GM12878 (cell line): ENCODE measurements at regions not wholly inside any gene's neighbourhood (a gene's known extent, or its start where the extent isn't known, plus 50 kb on each side); places are given as distances from the start of the nearest gene placed in this dataset.

ENCODE experiments used
- ATAC-seq: fragments of 200-7000 bp; cut with Tn5 transposase; 3 replicates; pipeline ENCODE4 v1.9.1; 2020; ENCODE audit warnings: mild to moderate bottlenecking, moderate library complexity
- BruUV-seq: library from RNA; stranded (reverse); fragments of 400-500 nt; replicated peaks from 2 replicates; lab custom pipeline; 2021; lab: Mats Ljungman, UMichigan
- CTCF ChIA-PET: fragments of 300-600 bp; sonication (Branson Sonifier 250); formaldehyde crosslinking; extraction: SDS; loops from one replicate; lab custom pipeline; 2021; ENCODE audit warnings: inconsistent platforms; lab: Yijun Ruan, JAX
- POLR2A ChIA-PET: fragments of 350-600 bp; formaldehyde crosslinking; extraction: SDS; loops from one replicate; lab custom pipeline; 2021; ENCODE audit warnings: inconsistent platforms; lab: Charles Lee
- RAD21 ChIA-PET: fragments of 300-600 bp; sonication (Branson Sonifier 250); formaldehyde crosslinking; loops from one replicate; lab custom pipeline; 2023; ENCODE audit warnings: antibody characterized with exemption; ENCODE audit not compliant: unreplicated experiment; lab: Charles Lee
- SMC1A ChIA-PET: fragments of 300-600 bp; sonication (Branson Sonifier 250); formaldehyde crosslinking; loops from one replicate; lab custom pipeline; 2023; ENCODE audit not compliant: unreplicated experiment, uncharacterized antibody; lab: Charles Lee
- DNase-seq: peaks from one replicate; pipeline ENCODE4 v3.0.0-alpha.2; 2011; ENCODE audit warnings: low read depth, low spot score
- FAIRE-seq: peaks from 3 replicates; lab custom pipeline; 2011; peaks lifted over from hg19 to GRCh38; lab: Jason Lieb, UNC
- H2AFZ ChIP-seq: 2 replicates; pipeline ENCODE4 v1.6.0; 2011; ENCODE audit warnings: low read depth, low read length, control low read depth; ENCODE audit not compliant: control insufficient read depth
- H3K27ac ChIP-seq: 2 replicates; pipeline ENCODE4 v1.5.1; 2011; ENCODE audit warnings: control low read depth; ENCODE audit not compliant: control insufficient read depth, insufficient read depth
- H3K27me3 ChIP-seq, 2 experiments: replicated peaks in 1 of 2; 2 replicates each; pipeline versions ENCODE4 v1.6.0 to v1.6.1; 2011; ENCODE audit warnings: low read length in 1 of 2; ENCODE audit not compliant: control insufficient read depth in 2 of 2, insufficient read depth in 2 of 2
- H3K36me3 ChIP-seq, 2 experiments: 2 replicates each; pipeline ENCODE4 v1.5.1; 2011; ENCODE audit warnings: low read length in 1 of 2; ENCODE audit not compliant: control insufficient read depth in 2 of 2, insufficient read depth in 2 of 2
- H3K4me1 ChIP-seq: 2 replicates; pipeline ENCODE4 v1.6.1; 2011; ENCODE audit warnings: mild to moderate bottlenecking, low read length, moderate library complexity, mixed read lengths; ENCODE audit not compliant: control insufficient read depth, insufficient read depth
- H3K4me2 ChIP-seq: 2 replicates; pipeline ENCODE4 v1.6.0; 2011; ENCODE audit warnings: control low read depth; ENCODE audit not compliant: control insufficient read depth, insufficient read depth
- H3K4me3 ChIP-seq: fragments of 200-600 bp; sonication (generic); 2 replicates; pipeline ENCODE4 v1.5.1; 2016
- H3K79me2 ChIP-seq: 2 replicates; pipeline ENCODE4 v1.6.0; 2011; ENCODE audit warnings: low read length; ENCODE audit not compliant: control insufficient read depth, insufficient read depth
- H3K9ac ChIP-seq: 2 replicates; pipeline ENCODE4 v1.8.0; 2011; ENCODE audit warnings: low read length, control low read depth, mixed read lengths; ENCODE audit not compliant: control insufficient read depth, insufficient read depth
- H3K9me3 ChIP-seq: replicated peaks from 3 replicates; pipeline ENCODE4 v1.5.1; 2011; ENCODE audit warnings: mild to moderate bottlenecking, low read length; ENCODE audit not compliant: control insufficient read depth, insufficient read depth
- H4K20me1 ChIP-seq: 2 replicates; pipeline ENCODE4 v1.6.0; 2011; ENCODE audit not compliant: control insufficient read depth, insufficient read depth
- ATF3 ChIP-seq: IDR thresholded peaks from 2 replicates; pipeline ENCODE4 v1.6.1; 2011; ENCODE audit warnings: low read depth, mild to moderate bottlenecking, low read length, moderate library complexity, borderline replicate concordance; ENCODE audit errors: extremely low read depth
- BACH1 ChIP-seq: fragments of 450-650 bp; IDR thresholded peaks from 2 replicates; pipeline ENCODE4 v1.6.1; 2017; ENCODE audit warnings: mild to moderate bottlenecking, borderline replicate concordance
- EED ChIP-seq: sonication (generic); IDR thresholded peaks from 2 replicates; pipeline ENCODE4 v1.6.1; 2016; ENCODE audit warnings: antibody characterized with exemption, low read depth
- HCFC1 ChIP-seq: fragments of 150-350 bp; IDR thresholded peaks from 2 replicates; pipeline ENCODE4 v1.6.1; 2014; ENCODE audit warnings: low read length
- KDM1A ChIP-seq: fragments of 200-600 bp; sonication (generic); IDR thresholded peaks from 2 replicates; pipeline ENCODE4 v1.6.1; 2016; ENCODE audit warnings: borderline replicate concordance
- MYB ChIP-seq: fragments of 150-350 bp; IDR thresholded peaks from 2 replicates; pipeline ENCODE4 v1.6.1; 2014; ENCODE audit warnings: mild to moderate bottlenecking, low read depth, low read length, borderline replicate concordance
- NBN ChIP-seq: fragments of 450-650 bp; IDR thresholded peaks from 2 replicates; pipeline ENCODE4 v1.6.1; 2016
- SMC3 ChIP-seq: IDR thresholded peaks from 2 replicates; pipeline ENCODE4 v1.6.1; 2011; ENCODE audit warnings: low read length, improper control_type of control experiment, borderline replicate concordance
- TAF1 ChIP-seq: IDR thresholded peaks from 2 replicates; pipeline ENCODE4 v1.6.1; 2011; ENCODE audit warnings: mild to moderate bottlenecking, low read depth, low read length, borderline replicate concordance
- TARDBP ChIP-seq: IDR thresholded peaks from 2 replicates; pipeline ENCODE4 v1.6.1; 2016; ENCODE audit warnings: borderline replicate concordance
- TCF12 ChIP-seq: IDR thresholded peaks from 2 replicates; pipeline ENCODE4 v1.6.1; 2011; ENCODE audit warnings: low read depth, mild to moderate bottlenecking, low read length
- ZNF217 ChIP-seq: fragments of 450-650 bp; IDR thresholded peaks from 2 replicates; pipeline ENCODE4 v1.6.1; 2017; ENCODE audit warnings: antibody characterized with exemption, mild to moderate bottlenecking
- ZNF592 ChIP-seq: fragments of 450-650 bp; IDR thresholded peaks from 2 replicates; pipeline ENCODE4 v1.6.1; 2017; ENCODE audit warnings: mild to moderate bottlenecking, moderate library complexity
- ZZZ3 ChIP-seq: IDR thresholded peaks from 2 replicates; pipeline ENCODE4 v1.6.1; 2011; ENCODE audit warnings: low read depth; ENCODE audit not compliant: control insufficient read depth, insufficient read length
- in situ Hi-C: fragments of 300-500 bp; cut with MboI; formaldehyde crosslinking; loops from 9 replicates; pipeline ENCODE4 v1.14.3; 2018; ENCODE audit warnings: mixed read lengths
- intact Hi-C: fragments of 100-400 bp; cut with micrococcal nuclease; formaldehyde crosslinking; loops from one replicate; pipeline ENCODE4 v1.14.2; 2022; ENCODE audit not compliant: unreplicated experiment
- TF ChIP-seq, protein P1 (sequence below): fragments of 450-650 bp; IDR thresholded peaks from 2 replicates; pipeline ENCODE4 v1.6.1; 2016; ENCODE audit warnings: mild to moderate bottlenecking

- no TSS peak for BruUV-seq
- POLR2A ChIA-PET: no interaction called here
These were observed 124.2 kb downstream of the CCDC34 start for GRCh38 chr11:27238811-27239210.

More at GRCh38 chr11:27238811-27239210, 124.2 kb downstream of the CCDC34 start:
- Histone ChIP-seq H3K4me2 (no peak overlapping the region), H3K36me3 (no peaks in the 10 kb centered on the region)
- TF ChIP-seq TCF12 (no peak), ZNF592 (no peak), NBN (no peak), SMC3 (no peak), TARDBP (no peak), ATF3 (no peak), TAF1 (no peak), ZZZ3 (no peak), KDM1A (no peak), EED (no peak), MYB (no peak), ZNF217 (no peak), HCFC1 (no peak), BACH1 (no peak)
- TF ChIP-seq, protein P1, sequence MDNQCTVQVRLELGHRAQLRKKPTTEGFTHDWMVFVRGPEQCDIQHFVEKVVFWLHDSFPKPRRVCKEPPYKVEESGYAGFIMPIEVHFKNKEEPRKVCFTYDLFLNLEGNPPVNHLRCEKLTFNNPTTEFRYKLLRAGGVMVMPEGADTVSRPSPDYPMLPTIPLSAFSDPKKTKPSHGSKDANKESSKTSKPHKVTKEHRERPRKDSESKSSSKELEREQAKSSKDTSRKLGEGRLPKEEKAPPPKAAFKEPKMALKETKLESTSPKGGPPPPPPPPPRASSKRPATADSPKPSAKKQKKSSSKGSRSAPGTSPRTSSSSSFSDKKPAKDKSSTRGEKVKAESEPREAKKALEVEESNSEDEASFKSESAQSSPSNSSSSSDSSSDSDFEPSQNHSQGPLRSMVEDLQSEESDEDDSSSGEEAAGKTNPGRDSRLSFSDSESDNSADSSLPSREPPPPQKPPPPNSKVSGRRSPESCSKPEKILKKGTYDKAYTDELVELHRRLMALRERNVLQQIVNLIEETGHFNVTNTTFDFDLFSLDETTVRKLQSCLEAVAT: no peak
- TF ChIP-seq, all 136 proteins: peak for 0
- no peak overlapping the region for H3K27ac ChIP-seq
- H3K9me3 ChIP-seq: no peaks in the 10 kb centered on the region
- intact Hi-C loops (loop anchor here (10.0 kb wide), 2 partner anchors 54 to 614 kb away; no protein-coding TSS in a partner anchor), in situ Hi-C loops (no loop called here)
- no peaks in the 10 kb centered on the region for H3K4me1 ChIP-seq
- CTCF ChIA-PET: no interaction called here
- SMC1A ChIA-PET: interaction anchor here (1.2 to 2.0 kb wide), 4 partner anchors 25 to 85 kb away, joined by 3 to 4 read pairs (median 3); no protein-coding TSS in a partner anchor
- no peaks in the 10 kb centered on the region for H3K27me3 ChIP-seq
- H3K4me3 ChIP-seq: no peak overlapping the region
- DNase-seq: no peak
- H4K20me1 ChIP-seq: no peaks in the 10 kb centered on the region
- ATAC-seq: no peak
- no peak overlapping the region for H3K9ac ChIP-seq
- H3K79me2 ChIP-seq: no peaks in the 10 kb centered on the region
- H2AFZ ChIP-seq: no peak overlapping the region
- RAD21 ChIA-PET: interaction anchor here (0.8 kb wide), 1 partner anchor 53 kb away, joined by 3 read pairs; no protein-coding TSS in a partner anchor
- FAIRE-seq: no peak
